ENCODE measurements at regions not wholly inside any gene's neighbourhood (a gene's known extent, or its start where the extent isn't known, plus 50 kb on each side); places are given as distances from the start of the nearest gene placed in this dataset.
A peak's percentile ranks its signal among the peaks of the same experiment; 100 is the strongest.
"Not testable (repeated sequence)": the region's sequence is repeated elsewhere in the genome, so short reads cannot be mapped to it uniquely, and the experiment has no call there.

GRCh38 chr21:9070703-9071102 lies 1450.7 kb upstream of the TPTE start:
- H3K27ac ChIP-seq; H3K4me1 ChIP-seq; FAIRE-seq; H3K27me3 ChIP-seq; ATAC-seq; intact Hi-C loops (cut with DNase I); H3K9me3 ChIP-seq; H3K36me3 ChIP-seq; H3K4me3 ChIP-seq: not testable (repeated sequence)
- 35% methylated on average over 9 of the region's 23 CpGs; no CpG with 5 or more reads in 1 of the 2 donors for WGBS, 2 donors
- peak in 1 of 4 donors; percentile 26 for TF ChIP-seq CTCF (IDR thresholded peaks at IDR 0.05)
- peak in 2 of 6 donors; percentile 51 to 55 for DNase-seq

DNA sequence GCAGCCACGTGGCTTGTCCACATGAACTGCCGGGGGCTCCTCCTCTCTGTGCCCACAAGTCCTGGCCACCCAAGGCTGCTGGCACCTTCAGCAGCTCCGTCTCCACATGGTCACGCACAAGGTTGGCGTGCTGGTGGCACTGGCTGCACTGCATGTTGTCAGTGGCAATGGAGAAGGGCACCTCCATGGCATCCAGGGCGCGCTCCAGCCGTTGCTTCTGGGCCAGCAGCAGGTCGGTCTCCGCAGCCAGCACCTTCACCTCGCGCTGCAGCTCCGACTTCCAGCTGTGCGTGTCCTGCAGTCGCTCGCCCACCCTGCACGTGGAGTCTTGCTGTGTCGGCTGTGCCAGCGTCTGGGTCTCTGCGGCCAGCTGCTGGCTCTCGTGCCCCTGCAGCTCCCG lies 1448.4 kb upstream of the TPTE start:
- 75 to 79% methylated on average over 16 to 18 of the region's 22 CpGs for WGBS, 2 donors
- H3K4me1 ChIP-seq; H3K27ac ChIP-seq; H3K4me3 ChIP-seq; H3K9me3 ChIP-seq; intact Hi-C loops (cut with DNase I); ATAC-seq; H3K36me3 ChIP-seq; FAIRE-seq; H3K27me3 ChIP-seq: not testable (repeated sequence)
- DNase-seq: peak in 1 of 6 donors; percentile 16

DNA sequence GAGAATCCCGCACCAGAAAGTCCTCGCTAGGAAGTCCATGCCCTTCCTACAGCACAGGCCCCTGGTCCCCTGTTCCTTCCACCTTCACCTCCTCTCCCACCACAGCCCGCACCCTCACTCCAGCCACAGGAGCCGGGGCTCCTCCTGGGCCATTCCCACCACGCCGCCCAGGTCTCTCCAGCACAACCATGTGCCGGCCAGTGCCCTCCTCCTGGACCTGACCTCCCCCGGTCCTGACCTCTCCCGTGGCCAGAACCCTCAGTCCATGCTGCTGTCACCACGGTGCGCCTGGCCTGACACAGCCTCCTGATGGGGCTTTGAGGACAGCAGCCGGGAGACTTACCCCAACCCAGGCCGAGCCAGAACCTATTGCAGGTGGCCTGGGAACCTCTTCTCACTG lies 1446.6 kb upstream of the TPTE start:
- FAIRE-seq; H3K9me3 ChIP-seq; H3K27me3 ChIP-seq; ATAC-seq; H3K27ac ChIP-seq; H3K4me3 ChIP-seq; intact Hi-C loops (cut with DNase I); H3K4me1 ChIP-seq; H3K36me3 ChIP-seq: not testable (repeated sequence)
- peak in 1 of 6 donors; percentile 25 for DNase-seq
- WGBS, 2 donors: 88% methylated on average over 13 of the region's 13 CpGs; no CpG with 5 or more reads in 1 of the 2 donors

GRCh38 chr21:9083091-9083826 lies 1438.1 kb upstream of the TPTE start:
- peak in 1 of 6 donors; percentile 18 for DNase-seq
- FAIRE-seq: not testable (repeated sequence)
- WGBS, 2 donors: 41 to 72% methylated on average over 4 to 17 of the region's 37 CpGs

DNA sequence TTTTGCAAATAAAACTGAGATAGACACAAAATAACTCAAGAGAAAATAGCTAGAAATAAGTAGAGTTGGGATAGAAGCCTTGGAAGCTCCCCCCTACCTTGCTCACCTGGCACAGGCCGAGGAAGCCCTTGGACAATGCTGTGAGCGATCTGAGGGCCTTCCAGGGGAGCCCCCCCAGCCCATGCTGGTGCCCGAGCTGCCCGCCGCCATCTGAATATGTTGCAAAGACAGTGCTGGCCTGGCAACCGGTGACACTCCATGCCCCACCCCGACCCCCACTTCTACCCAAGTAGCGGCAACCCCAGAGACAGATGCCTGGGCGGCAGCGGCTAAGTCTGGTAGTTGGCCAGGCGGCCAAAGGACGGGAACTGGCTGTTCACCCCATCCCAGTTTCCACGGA lies 1435.1 kb upstream of the TPTE start:
- H3K36me3 ChIP-seq; FAIRE-seq; H3K4me1 ChIP-seq; ATAC-seq; H3K27me3 ChIP-seq; H3K4me3 ChIP-seq; H3K27ac ChIP-seq; H3K9me3 ChIP-seq; intact Hi-C loops (cut with DNase I): not testable (repeated sequence)
- DNase-seq: peak in 1 of 6 donors; percentile 24
- WGBS, 2 donors: 88 to 100% methylated on average over 2 to 7 of the region's 13 CpGs

More at GRCh38 chr21:9083091-9083826, 1438.1 kb upstream of the TPTE start:
- H3K27me3 ChIP-seq; H3K27ac ChIP-seq; H3K4me3 ChIP-seq; H3K9me3 ChIP-seq; H3K36me3 ChIP-seq; ATAC-seq; H3K4me1 ChIP-seq; intact Hi-C loops (cut with DNase I): not testable (repeated sequence)

DNA sequence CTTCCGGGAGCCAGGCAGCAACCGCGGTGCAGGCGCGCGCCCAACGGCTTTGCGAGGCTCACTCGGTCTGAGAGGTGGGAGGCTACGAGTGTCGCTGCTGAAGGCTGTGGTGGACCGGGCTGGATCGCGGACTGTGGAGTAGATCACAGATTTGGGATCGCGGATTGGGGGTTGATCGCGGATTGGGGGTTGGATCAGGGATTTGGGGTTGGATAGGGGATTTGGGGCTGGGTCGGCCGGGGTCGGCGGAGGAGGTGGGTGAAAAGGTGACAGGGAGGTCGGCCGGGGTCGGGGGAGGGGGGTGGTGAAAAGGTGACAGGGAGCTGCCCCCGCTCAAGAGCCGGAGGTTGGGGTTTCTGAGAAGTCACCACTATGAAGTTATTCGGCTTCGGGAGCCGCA lies 1433.6 kb upstream of the TPTE start:
- H3K9me3 ChIP-seq; H3K4me3 ChIP-seq; H3K4me1 ChIP-seq; H3K36me3 ChIP-seq; ATAC-seq; H3K27me3 ChIP-seq; FAIRE-seq; intact Hi-C loops (cut with DNase I); H3K27ac ChIP-seq: not testable (repeated sequence)
- peak in 1 of 6 donors; percentile 58 for DNase-seq
- WGBS, 2 donors: 79 to 85% methylated on average over 13 to 19 of the region's 30 CpGs

DNA sequence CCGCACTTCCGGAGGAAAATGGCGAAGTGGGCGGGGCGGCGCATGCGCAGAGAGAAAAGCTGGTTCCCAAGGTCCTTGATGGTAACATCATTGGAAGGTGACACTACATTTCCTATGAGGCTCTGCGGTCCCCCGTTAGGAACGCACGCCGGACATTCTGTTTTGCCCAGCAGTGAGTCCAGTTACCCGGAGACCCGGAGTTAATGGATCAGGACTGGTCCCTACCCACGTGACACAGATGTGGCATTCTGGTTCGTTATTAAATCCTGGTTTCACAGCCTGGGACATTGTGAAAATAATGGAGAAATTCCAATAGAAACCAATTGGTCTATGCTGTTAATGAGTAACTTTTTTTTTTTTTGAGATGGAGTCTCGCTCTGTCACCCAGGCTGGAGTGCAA lies 1391.6 kb upstream of the TPTE start:
- DNase-seq: peak in 2 of 6 donors; percentile 6 to 15
- H3K9me3 ChIP-seq; FAIRE-seq; H3K27ac ChIP-seq; H3K27me3 ChIP-seq; H3K36me3 ChIP-seq; intact Hi-C loops (cut with DNase I); H3K4me1 ChIP-seq; ATAC-seq; H3K4me3 ChIP-seq: not testable (repeated sequence)
- WGBS, 2 donors: no CpG with 5 or more reads among the region's 17 CpGs

- H3K4me3 ChIP-seq; intact Hi-C loops (cut with DNase I); ATAC-seq; H3K36me3 ChIP-seq; FAIRE-seq; H3K4me1 ChIP-seq; H3K9me3 ChIP-seq; H3K27me3 ChIP-seq; H3K27ac ChIP-seq: not testable (repeated sequence)
- DNase-seq: peak in 1 of 6 donors; percentile 4
- 51 to 60% methylated on average over 5 of the region's 6 CpGs for WGBS, 2 donors
These were observed 1390.6 kb upstream of the TPTE start for GRCh38 chr21:9130817-9131216.
